HG03103 (cell line): ENCODE measurements at regions not wholly inside any gene's neighbourhood (a gene's known extent, or its start where the extent isn't known, plus 50 kb on each side); places are given as distances from the start of the nearest gene placed in this dataset.
"Not testable (repeated sequence)": the region's sequence is repeated elsewhere in the genome, so short reads cannot be mapped to it uniquely, and the experiment has no call there.

ENCODE experiments used
- ATAC-seq: cut with Tn5 transposase; IDR thresholded peaks from one replicate; pipeline ENCODE4 v1.9.1; 2021; ENCODE audit warnings: low read depth; ENCODE audit not compliant: unreplicated experiment

GRCh38 chr9:61817127-61817705, 627.4 kb downstream of the SPATA31A7 start:
- ATAC-seq = not testable (repeated sequence)

- ATAC-seq = not testable (repeated sequence)
Observed at GRCh38 chr9:61853624-61854259, 663.9 kb downstream of the SPATA31A7 start.

GRCh38 chr9:61854260-61854640, 664.4 kb downstream of the SPATA31A7 start:
- not testable (repeated sequence) for ATAC-seq

- not testable (repeated sequence) for ATAC-seq
Observed at GRCh38 chr9:61856283-61856682, 666.4 kb downstream of the SPATA31A7 start.

- not testable (repeated sequence) for ATAC-seq
Observed at GRCh38 chr9:61856858-61857453, 667.1 kb downstream of the SPATA31A7 start.

GRCh38 chr9:61857709-61858351, 668.0 kb downstream of the SPATA31A7 start:
- ATAC-seq = peak; percentile 77

GRCh38 chr9:61862431-61862971, 672.7 kb downstream of the SPATA31A7 start:
- ATAC-seq = not testable (repeated sequence)

- not testable (repeated sequence) for ATAC-seq
Observed at GRCh38 chr9:61864463-61864862, 674.6 kb downstream of the SPATA31A7 start.

- ATAC-seq = not testable (repeated sequence)
Observed at GRCh38 chr9:61868965-61869364, 679.1 kb downstream of the SPATA31A7 start.

GRCh38 chr9:61872329-61872728, 682.5 kb downstream of the SPATA31A7 start:
- ATAC-seq = not testable (repeated sequence)
